Omental fat pad (tissue), 3 donors: ENCODE measurements at regions not wholly inside any gene's neighbourhood (a gene's known extent, or its start where the extent isn't known, plus 50 kb on each side); places are given as distances from the start of the nearest gene placed in this dataset.

Experiments
- ATAC-seq: fragments of 150-250 bp; one replicate; pipeline ENCODE4 v1.9.1; 2016; ENCODE audit warnings: mild to moderate bottlenecking, moderate library complexity; ENCODE audit not compliant: low FRiP score
- DNase-seq: peaks from one replicate; pipeline ENCODE4 v3.0.0-alpha.2; 2019; ENCODE audit warnings: low spot score
- TF ChIP-seq, protein P1 (sequence below), 3 donors: fragments of 450-650 bp; IDR thresholded peaks; one replicate each; pipeline ENCODE4 v1.5.1; 2016 to 2017; ENCODE audit warnings: antibody characterized with exemption in 3 of 3, mild to moderate bottlenecking in 3 of 3, moderate library complexity in 2 of 3

DNA sequence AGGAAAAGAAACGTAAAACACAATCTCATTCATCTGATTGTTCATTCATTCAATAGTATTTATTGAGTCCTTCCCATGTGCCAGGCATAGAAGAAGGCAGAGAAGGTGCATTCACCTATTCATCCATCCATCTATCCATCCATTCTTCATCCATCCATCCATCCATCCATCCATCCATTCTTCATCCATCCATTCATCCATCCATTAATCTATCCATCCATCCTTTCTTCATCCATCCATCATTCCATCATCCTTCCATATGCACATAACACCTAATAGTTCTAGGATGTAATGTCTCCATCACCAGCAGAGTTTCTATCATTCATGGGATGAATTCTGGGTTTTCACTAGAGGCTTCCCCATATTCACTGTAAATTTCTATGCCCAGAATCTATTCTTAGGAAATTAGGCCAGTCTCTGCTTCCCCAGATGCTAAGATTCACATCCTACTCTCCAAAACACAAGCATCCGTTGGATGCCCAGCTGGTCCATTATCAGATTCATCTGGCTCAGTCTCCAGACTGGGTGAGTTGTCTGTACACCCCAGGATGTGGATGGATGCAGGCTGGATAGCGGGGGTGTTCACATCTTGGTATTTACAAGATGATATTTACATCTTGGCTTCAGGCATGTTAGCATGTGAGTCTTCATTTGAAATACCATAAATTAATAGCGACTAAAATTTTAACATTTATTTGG is 517.7 kb upstream of the SULF2 start:
- DNase-seq (no peak), ATAC-seq (no peak)
- TF ChIP-seq, protein P1, sequence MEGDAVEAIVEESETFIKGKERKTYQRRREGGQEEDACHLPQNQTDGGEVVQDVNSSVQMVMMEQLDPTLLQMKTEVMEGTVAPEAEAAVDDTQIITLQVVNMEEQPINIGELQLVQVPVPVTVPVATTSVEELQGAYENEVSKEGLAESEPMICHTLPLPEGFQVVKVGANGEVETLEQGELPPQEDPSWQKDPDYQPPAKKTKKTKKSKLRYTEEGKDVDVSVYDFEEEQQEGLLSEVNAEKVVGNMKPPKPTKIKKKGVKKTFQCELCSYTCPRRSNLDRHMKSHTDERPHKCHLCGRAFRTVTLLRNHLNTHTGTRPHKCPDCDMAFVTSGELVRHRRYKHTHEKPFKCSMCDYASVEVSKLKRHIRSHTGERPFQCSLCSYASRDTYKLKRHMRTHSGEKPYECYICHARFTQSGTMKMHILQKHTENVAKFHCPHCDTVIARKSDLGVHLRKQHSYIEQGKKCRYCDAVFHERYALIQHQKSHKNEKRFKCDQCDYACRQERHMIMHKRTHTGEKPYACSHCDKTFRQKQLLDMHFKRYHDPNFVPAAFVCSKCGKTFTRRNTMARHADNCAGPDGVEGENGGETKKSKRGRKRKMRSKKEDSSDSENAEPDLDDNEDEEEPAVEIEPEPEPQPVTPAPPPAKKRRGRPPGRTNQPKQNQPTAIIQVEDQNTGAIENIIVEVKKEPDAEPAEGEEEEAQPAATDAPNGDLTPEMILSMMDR (IDR thresholded peaks at IDR 0.05): no peak

DNA sequence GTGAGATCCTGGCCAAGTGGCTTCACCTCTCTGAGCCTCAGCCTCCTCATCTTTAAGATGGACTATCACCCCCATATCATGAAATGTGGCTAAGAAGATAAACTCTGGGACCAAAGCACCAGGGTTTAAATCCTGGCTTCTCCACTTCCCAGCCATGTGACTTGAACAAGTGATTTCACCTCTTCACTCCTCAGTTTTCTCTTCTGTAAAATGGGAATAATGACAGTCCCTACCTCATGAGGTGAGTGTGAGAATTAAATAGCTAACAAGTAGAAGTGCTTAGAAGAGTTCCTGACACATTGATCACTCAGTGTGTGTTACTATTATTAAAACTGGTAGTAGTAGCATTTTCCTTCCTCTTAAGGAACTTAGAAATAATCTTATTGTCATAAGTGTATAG is 516.9 kb upstream of the SULF2 start:
- ATAC-seq: no peak
- TF ChIP-seq, protein P1 (IDR thresholded peaks at IDR 0.05): no peak
- no peak for DNase-seq

DNA sequence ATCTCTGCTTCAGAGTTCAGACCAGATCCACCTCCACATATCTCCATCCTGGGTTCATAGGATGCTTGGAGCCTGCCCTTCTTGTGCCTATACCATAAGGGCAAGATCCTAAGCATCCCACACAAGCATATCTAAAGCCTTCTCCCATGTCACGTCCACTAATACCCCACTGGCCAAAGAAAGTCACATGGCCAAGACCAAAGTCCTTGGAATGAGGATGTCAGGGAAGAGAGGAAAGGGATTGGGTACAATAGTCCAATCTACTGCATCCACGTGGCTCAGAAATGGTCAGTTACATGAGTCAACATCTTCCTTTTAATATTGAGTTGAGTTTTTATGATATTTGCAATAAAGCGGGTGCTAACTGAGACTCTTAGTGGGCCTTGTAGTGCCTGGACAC is 515.9 kb upstream of the SULF2 start:
- TF ChIP-seq, protein P1 (IDR thresholded peaks at IDR 0.05): no peak
- ATAC-seq (no peak), DNase-seq (no peak)

DNA sequence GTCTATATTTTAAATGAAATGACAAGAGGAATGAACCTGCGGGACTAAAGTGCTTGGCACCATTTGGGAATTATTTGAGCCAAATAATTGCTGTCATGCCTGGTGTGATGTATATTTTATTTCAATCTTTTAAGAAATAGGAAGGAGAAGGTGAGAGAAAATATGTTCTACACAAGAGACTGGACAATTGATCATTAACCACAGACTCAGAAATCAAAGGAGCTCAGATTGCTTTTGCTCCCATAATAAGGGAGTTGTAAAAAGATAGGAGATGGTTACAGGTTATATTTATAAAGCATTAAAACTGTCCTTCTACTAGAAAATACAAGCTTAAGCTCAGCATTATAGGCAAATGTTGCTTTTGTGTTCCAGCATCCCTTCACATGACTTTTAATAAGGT is 515.2 kb upstream of the SULF2 start:
- no peak for DNase-seq
- TF ChIP-seq, protein P1 (IDR thresholded peaks at IDR 0.05): no peak
- ATAC-seq: no peak

DNA sequence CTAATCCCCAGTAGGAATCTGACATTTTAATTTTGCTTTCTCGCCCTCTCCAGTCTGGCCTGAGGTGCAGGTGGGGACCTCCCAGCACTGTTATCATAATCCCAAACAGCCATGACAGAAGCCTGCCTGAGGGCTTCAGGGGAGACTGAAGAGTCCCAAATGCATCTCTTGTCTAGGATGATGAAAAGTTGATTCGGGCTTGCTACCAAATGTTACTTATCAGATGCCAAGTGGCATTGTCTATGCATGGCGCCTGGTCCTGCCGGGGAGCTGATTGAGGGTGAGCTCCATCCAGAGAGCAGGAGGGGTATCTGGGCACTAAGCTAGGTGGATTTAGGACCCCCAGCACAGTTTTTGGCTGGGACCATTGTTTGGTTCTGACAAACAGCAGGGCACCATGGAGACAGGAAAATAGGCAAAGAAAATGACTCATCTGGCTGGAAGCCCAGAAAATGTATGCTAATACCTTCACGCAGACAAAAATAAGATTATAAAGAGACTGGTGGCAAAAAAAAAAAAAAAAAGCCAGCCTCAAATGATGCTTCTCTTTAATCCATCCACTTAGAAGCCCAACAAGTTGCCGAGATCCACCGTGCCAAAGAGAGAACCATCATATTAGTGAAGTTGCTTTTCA is 513.7 kb upstream of the SULF2 start:
- DNase-seq (no peak), ATAC-seq (peak; percentile 53)
- TF ChIP-seq, protein P1 (IDR thresholded peaks at IDR 0.05): no peak

DNA sequence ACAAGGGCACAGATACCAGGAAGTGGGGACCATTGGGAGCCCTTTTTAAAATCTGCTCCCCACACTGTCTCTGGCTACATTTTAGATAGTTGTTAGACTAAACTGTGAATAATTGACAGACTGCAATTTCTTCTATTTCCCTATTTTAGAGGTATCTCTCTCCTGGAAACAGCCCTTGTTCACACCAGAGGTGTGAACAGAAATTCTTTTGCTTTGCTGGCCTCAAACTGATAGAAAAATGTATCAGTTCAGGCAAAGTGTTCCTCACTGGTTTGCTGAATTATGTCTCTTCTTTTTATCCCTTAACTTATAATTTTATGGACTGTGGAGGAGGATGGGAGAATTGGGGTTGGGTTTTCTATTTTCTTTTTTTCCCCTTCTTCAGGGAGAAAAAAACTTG is 513.2 kb upstream of the SULF2 start:
- ATAC-seq (no peak), DNase-seq (no peak)
- TF ChIP-seq, protein P1 (IDR thresholded peaks at IDR 0.05): no peak

DNA sequence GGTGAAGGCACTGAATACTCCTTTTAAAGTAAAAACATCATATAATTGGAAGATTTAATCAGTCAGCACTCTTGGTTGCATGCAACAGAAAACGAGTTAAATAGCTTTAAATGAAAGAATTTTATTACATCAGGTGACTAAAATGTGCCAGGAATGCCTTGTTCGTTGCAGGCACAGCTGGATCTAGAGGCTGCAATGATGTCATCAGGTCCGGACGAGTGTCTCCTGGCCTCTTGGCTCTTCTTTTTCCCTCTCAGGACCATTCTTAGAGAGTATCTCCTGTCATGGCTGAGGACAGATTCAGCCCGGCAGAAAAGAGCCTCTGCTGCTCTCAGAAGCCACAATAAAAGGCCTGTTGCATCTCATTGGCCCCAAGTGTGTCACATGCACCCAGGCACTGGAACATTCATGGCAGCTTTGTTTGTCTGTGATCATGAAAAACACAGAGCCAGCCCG is 510.7 kb upstream of the SULF2 start:
- ATAC-seq: peak; percentile 28
- DNase-seq: no peak
- TF ChIP-seq, protein P1 (IDR thresholded peaks at IDR 0.05): no peak
